CD14-positive monocyte (primary cell): ENCODE measurements at regions not wholly inside any gene's neighbourhood (a gene's known extent, or its start where the extent isn't known, plus 50 kb on each side); places are given as distances from the start of the nearest gene placed in this dataset.
"Not testable (repeated sequence)": the region's sequence is repeated elsewhere in the genome, so short reads cannot be mapped to it uniquely, and the experiment has no call there.

Experiments used
- DNase-seq, 3 donors: peaks; one replicate each; pipeline ENCODE4 v3.0.0-alpha.2; 2011 to 2022
- H2AFZ ChIP-seq: 2 replicates; pipeline ENCODE4 v1.6.0; 2012; ENCODE audit warnings: mild to moderate bottlenecking, low read depth, low read length, inconsistent platforms; ENCODE audit not compliant: insufficient read depth, poor library complexity, severe bottlenecking
- H3K27ac ChIP-seq, 2 donors: 1 replicate in 1 of 2; 2 replicates in 1 of 2; pipeline ENCODE4 v1.5.1; 2012 to 2013; ENCODE audit warnings: low read length in 2 of 2, control low read depth in 1 of 2, inconsistent platforms in 1 of 2, low read depth in 1 of 2, mild to moderate bottlenecking in 1 of 2
- H3K27me3 ChIP-seq, 2 donors: one replicate each; pipeline versions ENCODE4 v1.6.0 to v1.6.1; 2011 to 2013; ENCODE audit warnings: low read length in 2 of 2; ENCODE audit not compliant: control insufficient read depth in 2 of 2, insufficient read depth in 2 of 2
- H3K36me3 ChIP-seq, 2 donors: replicated peaks in 1 of 2; 1 replicate in 1 of 2; 2 replicates in 1 of 2; pipeline versions ENCODE4 v1.5.1 to v1.6.1; 2012 to 2013; ENCODE audit warnings: low read length in 2 of 2, control low read depth in 1 of 2, inconsistent platforms in 1 of 2, mild to moderate bottlenecking in 1 of 2; ENCODE audit not compliant: insufficient read depth in 2 of 2, control insufficient read depth in 1 of 2
- H3K4me1 ChIP-seq, 2 donors: 1 replicate in 1 of 2; 2 replicates in 1 of 2; pipeline versions ENCODE4 v1.5.1 to v1.6.1; 2012 to 2013; ENCODE audit warnings: low read length in 2 of 2, control low read depth in 1 of 2, inconsistent platforms in 1 of 2, mild to moderate bottlenecking in 1 of 2, moderate library complexity in 1 of 2; ENCODE audit not compliant: insufficient read depth in 2 of 2, control insufficient read depth in 1 of 2
- H3K4me2 ChIP-seq: replicated peaks from 2 replicates; pipeline ENCODE3; 2012; ENCODE audit warnings: low read length, moderate library complexity, mild to moderate bottlenecking; ENCODE audit not compliant: poor library complexity, severe bottlenecking; ENCODE audit errors: extremely low read depth
- H3K4me3 ChIP-seq, 3 experiments: fragments of 200-600 bp in 1 of 3; sonication (generic) in 1 of 3; replicated peaks in 1 of 3; 1 replicate in 2 of 3; 2 replicates in 1 of 3; pipeline ENCODE4 v1.5.1; 2011 to 2013; ENCODE audit warnings: low read length in 3 of 3, mild to moderate bottlenecking in 3 of 3, control low read depth in 2 of 3, low read depth in 2 of 3, inconsistent platforms in 1 of 3, moderate library complexity in 1 of 3
- H3K79me2 ChIP-seq: 2 replicates; pipeline ENCODE4 v1.6.0; 2012; ENCODE audit warnings: mild to moderate bottlenecking, control low read depth, inconsistent platforms, low read length, moderate library complexity; ENCODE audit not compliant: insufficient read depth
- H3K9ac ChIP-seq: 2 replicates; pipeline ENCODE4 v1.6.0; 2017; ENCODE audit warnings: low read length, mild to moderate bottlenecking; ENCODE audit not compliant: insufficient read depth, poor library complexity, severe bottlenecking
- H3K9me3 ChIP-seq, 2 donors: replicated peaks in 1 of 2; 1 replicate in 1 of 2; 2 replicates in 1 of 2; pipeline versions ENCODE4 v1.5.1 to v1.6.1; 2012 to 2013; ENCODE audit warnings: low read length in 2 of 2, control low read depth in 1 of 2; ENCODE audit not compliant: control insufficient read depth in 1 of 2, insufficient read depth in 1 of 2
- H4K20me1 ChIP-seq: 2 replicates; pipeline ENCODE4 v1.6.0; 2012; ENCODE audit warnings: mild to moderate bottlenecking, low read length, control low read depth, moderate library complexity; ENCODE audit not compliant: insufficient read depth
- H3K27ac Mint-ChIP-seq, 7 donors: one replicate each; pipeline ENCODE4 v1.8.0; 2020; ENCODE audit warnings: mild to moderate bottlenecking in 7 of 7, mixed read lengths in 7 of 7, moderate library complexity in 6 of 7, inconsistent platforms in 2 of 7
- H3K27me3 Mint-ChIP-seq, 3 donors: one replicate each; pipeline ENCODE4 v1.8.0; 2021 to 2022; ENCODE audit warnings: low read depth in 3 of 3, mild to moderate bottlenecking in 3 of 3, mixed read lengths in 3 of 3, moderate library complexity in 3 of 3, inconsistent platforms in 1 of 3
- H3K36me3 Mint-ChIP-seq, 2 donors: one replicate each; pipeline ENCODE4 v1.8.0; 2020; ENCODE audit warnings: mixed read lengths in 2 of 2, inconsistent platforms in 1 of 2, mild to moderate bottlenecking in 1 of 2
- H3K4me1 Mint-ChIP-seq: one replicate; pipeline ENCODE4 v1.8.0; 2020; ENCODE audit warnings: mild to moderate bottlenecking, mixed read lengths
- H3K4me3 Mint-ChIP-seq, 2 donors: one replicate each; pipeline ENCODE4 v1.8.0; 2020; ENCODE audit warnings: mild to moderate bottlenecking in 2 of 2, mixed read lengths in 2 of 2, moderate library complexity in 1 of 2
- H3K9me3 Mint-ChIP-seq, 7 donors: one replicate each; pipeline ENCODE4 v1.8.0; 2020 to 2022; ENCODE audit warnings: mixed read lengths in 7 of 7, mild to moderate bottlenecking in 6 of 7, moderate library complexity in 6 of 7, inconsistent platforms in 2 of 7
- WGBS: methylation state at CpG from one replicate; pipeline ENCODE4 v1.1.5; 2013; ENCODE audit warnings: missing lambda C conversion rate; ENCODE audit not compliant: insufficient coverage; 5-methylcytosine and 5-hydroxymethylcytosine counted together
- intact Hi-C, 2 donors: fragments of 100-400 bp; cut with micrococcal nuclease; formaldehyde crosslinking; loops; one replicate each; pipeline versions ENCODE4 v1.15.0 to v1.15.1; 2023
- TF ChIP-seq, protein P1 (sequence below): fragments of 200-600 bp; IDR thresholded peaks from one replicate; pipeline ENCODE4 v1.8.0; 2022; ENCODE audit warnings: antibody characterized with exemption, mild to moderate bottlenecking

GRCh38 chr1:121097127-121097866 is 86.8 kb downstream of the FAM72B start:
- H3K4me3 Mint-ChIP-seq, result peak overlapping the region in 1 of 2 donors; percentile 24
- H3K4me2 ChIP-seq, H3K9me3 Mint-ChIP-seq, H3K27me3 ChIP-seq, H3K27ac ChIP-seq, H3K79me2 ChIP-seq, intact Hi-C loops, H3K9me3 ChIP-seq, H3K36me3 ChIP-seq, H4K20me1 ChIP-seq, H3K27me3 Mint-ChIP-seq, H3K36me3 Mint-ChIP-seq, H2AFZ ChIP-seq, H3K27ac Mint-ChIP-seq: not testable (repeated sequence)
- peaks cover 22 to 23% of the 10 kb centered on the region in 2 donors for H3K4me1 ChIP-seq
- WGBS, result 0% methylated on average over 13 of the region's 69 CpGs
- H3K4me1 Mint-ChIP-seq, result peaks cover 14% of the 10 kb centered on the region
- H3K4me3 ChIP-seq, result peak overlapping the region; percentile 14 to 54 (median 38)
- TF ChIP-seq, protein P1, sequence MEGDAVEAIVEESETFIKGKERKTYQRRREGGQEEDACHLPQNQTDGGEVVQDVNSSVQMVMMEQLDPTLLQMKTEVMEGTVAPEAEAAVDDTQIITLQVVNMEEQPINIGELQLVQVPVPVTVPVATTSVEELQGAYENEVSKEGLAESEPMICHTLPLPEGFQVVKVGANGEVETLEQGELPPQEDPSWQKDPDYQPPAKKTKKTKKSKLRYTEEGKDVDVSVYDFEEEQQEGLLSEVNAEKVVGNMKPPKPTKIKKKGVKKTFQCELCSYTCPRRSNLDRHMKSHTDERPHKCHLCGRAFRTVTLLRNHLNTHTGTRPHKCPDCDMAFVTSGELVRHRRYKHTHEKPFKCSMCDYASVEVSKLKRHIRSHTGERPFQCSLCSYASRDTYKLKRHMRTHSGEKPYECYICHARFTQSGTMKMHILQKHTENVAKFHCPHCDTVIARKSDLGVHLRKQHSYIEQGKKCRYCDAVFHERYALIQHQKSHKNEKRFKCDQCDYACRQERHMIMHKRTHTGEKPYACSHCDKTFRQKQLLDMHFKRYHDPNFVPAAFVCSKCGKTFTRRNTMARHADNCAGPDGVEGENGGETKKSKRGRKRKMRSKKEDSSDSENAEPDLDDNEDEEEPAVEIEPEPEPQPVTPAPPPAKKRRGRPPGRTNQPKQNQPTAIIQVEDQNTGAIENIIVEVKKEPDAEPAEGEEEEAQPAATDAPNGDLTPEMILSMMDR, result peak; percentile 51
- H3K9ac ChIP-seq, result peak overlapping the region; percentile 46
- peak; percentile 57 to 68 (median 58) for DNase-seq

DNA sequence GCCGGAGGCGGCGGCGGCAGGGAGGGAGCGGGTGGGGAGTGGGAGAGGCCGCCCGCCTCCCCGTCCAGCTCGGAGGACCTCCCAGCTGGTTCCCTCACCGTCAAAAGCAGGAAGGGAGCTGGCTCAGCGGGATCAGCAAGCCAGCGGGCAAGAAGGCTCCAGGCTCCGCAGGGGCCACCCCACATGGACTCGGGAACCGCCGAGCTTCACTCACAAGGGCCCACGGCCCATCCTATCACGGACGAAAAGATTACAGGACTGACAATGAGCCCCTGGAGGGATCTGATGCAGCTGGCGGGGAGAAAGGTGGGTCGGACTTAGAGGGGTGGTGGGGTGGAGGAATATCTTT is 86.3 kb downstream of the FAM72B start:
- H3K4me2 ChIP-seq, H4K20me1 ChIP-seq, H3K36me3 Mint-ChIP-seq, H3K27ac Mint-ChIP-seq, H2AFZ ChIP-seq, H3K79me2 ChIP-seq, H3K9me3 Mint-ChIP-seq, H3K27me3 Mint-ChIP-seq, H3K9me3 ChIP-seq, intact Hi-C loops, H3K4me3 ChIP-seq, H3K27me3 ChIP-seq, H3K9ac ChIP-seq, H3K27ac ChIP-seq, H3K4me3 Mint-ChIP-seq, H3K36me3 ChIP-seq: not testable (repeated sequence)
- peaks cover 21 to 22% of the 10 kb centered on the region in 2 donors for H3K4me1 ChIP-seq
- DNase-seq, result peak in 1 of 3 donors; percentile 2
- H3K4me1 Mint-ChIP-seq, result peaks cover 13% of the 10 kb centered on the region
- no CpG with 5 or more reads among the region's 21 CpGs for WGBS

- H3K4me1 Mint-ChIP-seq, result not testable (repeated sequence)
Observed at GRCh38 chr1:121109025-121109424, 75.1 kb downstream of the FAM72B start.

GRCh38 chr1:121116522-121117297 is 67.4 kb downstream of the FAM72B start:
- H3K36me3 ChIP-seq, H3K27me3 ChIP-seq, H3K36me3 Mint-ChIP-seq, H3K79me2 ChIP-seq, intact Hi-C loops, H3K27ac Mint-ChIP-seq, DNase-seq, H3K9me3 ChIP-seq, H3K9me3 Mint-ChIP-seq, H3K9ac ChIP-seq, H4K20me1 ChIP-seq, H3K4me2 ChIP-seq, H3K4me1 ChIP-seq, H3K4me3 ChIP-seq, H3K4me1 Mint-ChIP-seq, H3K27ac ChIP-seq, H2AFZ ChIP-seq: not testable (repeated sequence)
- Mint-ChIP-seq H3K4me3 (peak overlapping the region in 1 of 2 donors; percentile 24), H3K27me3 (peaks cover 0 to 11% (median 4%) of the 10 kb centered on the region in 3 donors)
- no CpG with 5 or more reads among the region's 44 CpGs for WGBS

More at GRCh38 chr1:121109025-121109424, 75.1 kb downstream of the FAM72B start:
- H3K4me3 Mint-ChIP-seq, H3K9me3 ChIP-seq, H3K36me3 ChIP-seq, H2AFZ ChIP-seq, DNase-seq, H3K4me2 ChIP-seq, H3K9me3 Mint-ChIP-seq, H4K20me1 ChIP-seq, H3K9ac ChIP-seq, H3K27me3 Mint-ChIP-seq, intact Hi-C loops, H3K4me3 ChIP-seq, H3K36me3 Mint-ChIP-seq, H3K27ac Mint-ChIP-seq, H3K27me3 ChIP-seq, H3K4me1 ChIP-seq, H3K79me2 ChIP-seq, H3K27ac ChIP-seq: not testable (repeated sequence)
- no CpG with 5 or more reads among the region's 1 CpG for WGBS
